ENCODE measurements at regions not wholly inside any gene's neighbourhood (a gene's known extent, or its start where the extent isn't known, plus 50 kb on each side); places are given as distances from the start of the nearest gene placed in this dataset.

GRCh38 chrX:113512700-113513395 is 672.2 kb upstream of the AMOT start (continued):
- TF ChIP-seq PRDM4 (CRISPR knock-in tag; IDR thresholded peaks at IDR 0.05; ENCODE audit: borderline replicate concordance) (no peak), ZNF792 (CRISPR knock-in tag; IDR thresholded peaks at IDR 0.05) (no peak)

- Histone ChIP-seq H3K79me2 (ENCODE audit: insufficient read depth, low read length) (no peaks in the 10 kb centered on the region), H3K9me3 (ENCODE audit: low read length) (no peaks in the 10 kb centered on the region), H2AFZ (ENCODE audit: low read length) (no peak overlapping the region), H3K4me1 (ENCODE audit: insufficient read depth, low read length) (peaks cover 14% of the 10 kb centered on the region), H4K20me1 (ENCODE audit: insufficient read depth, low read length) (no peaks in the 10 kb centered on the region), H3K27ac (ENCODE audit: extremely low read length, insufficient read depth, low read length) (no peak overlapping the region), H3K9ac (ENCODE audit: insufficient read depth, low read depth, low read length) (no peak overlapping the region), H3K4me2 (ENCODE audit: low read depth, low read length) (no peak overlapping the region), H3K36me3 (replicated peaks in 1 of 2; ENCODE audit: control insufficient read depth in 1 of 2, insufficient read depth in 2 of 2, low read length in 2 of 2) (no peaks in the 10 kb centered on the region), H3K27me3 (ENCODE audit: control insufficient read depth in 1 of 2, insufficient read depth in 2 of 2, low read length in 2 of 2) (no peaks in the 10 kb centered on the region), H3K4me3 (replicated peaks in 1 of 3; ENCODE audit: insufficient read depth in 1 of 3, low read depth in 2 of 3, low read length in 3 of 3) (no peak overlapping the region)
- no TSS peak for BruUV-seq (replicated peaks)
- no peak for ATAC-seq
- WGBS (ENCODE audit: low lambda C conversion rate) = 83% methylated on average over 1 of the region's 1 CpG
- in situ Hi-C loops (cut with HindIII; ENCODE audit: extremely low pct_ligation_motif_present, low pct_unique_long_range_greater_than_20kb) (no loop called here), intact Hi-C loops (cut with micrococcal nuclease; ENCODE audit: unreplicated experiment) (no loop called here)
- DNase-seq (ENCODE audit: low spot score) = no peak
- FAIRE-seq = no peak
- ChIA-PET POLR2A (no interaction called here), CTCF (ENCODE audit: low intra/inter-chr PET ratio, low total read pairs) (no interaction called here)
- TF ChIP-seq SMYD3 (CRISPR knock-in tag; IDR thresholded peaks at IDR 0.05) (no peak), GPBP1L1 (CRISPR knock-in tag; IDR thresholded peaks at IDR 0.05) (no peak), MAFF (IDR thresholded peaks at IDR 0.05; ENCODE audit: low read depth, low read length) (no peak), TCF7 (IDR thresholded peaks at IDR 0.05; ENCODE audit: low read depth) (no peak), RORA (CRISPR knock-in tag; IDR thresholded peaks at IDR 0.05) (no peak), IKZF5 (CRISPR knock-in tag; IDR thresholded peaks at IDR 0.05) (no peak), ZNF784 (CRISPR knock-in tag; IDR thresholded peaks at IDR 0.05; ENCODE audit: borderline replicate concordance) (no peak), ZNF512B (CRISPR knock-in tag; IDR thresholded peaks at IDR 0.05; ENCODE audit: borderline replicate concordance) (no peak), RFX1 (IDR thresholded peaks at IDR 0.05) (no peak), MAFK (conservative IDR thresholded peaks at IDR 0.05 in 1 of 2, IDR thresholded peaks at IDR 0.05 in 1 of 2; ENCODE audit: low read length in 2 of 2) (no peak), PITX1 (CRISPR knock-in tag; IDR thresholded peaks at IDR 0.05) (no peak), MXI1 (IDR thresholded peaks at IDR 0.05; ENCODE audit: borderline replicate concordance, low read depth, low read length) (no peak)
These were observed 670.0 kb upstream of the AMOT start for GRCh38 chrX:113510586-113510985.
